Fibroblast of upper back skin (primary cell): ENCODE measurements at regions not wholly inside any gene's neighbourhood (a gene's known extent, or its start where the extent isn't known, plus 50 kb on each side); places are given as distances from the start of the nearest gene placed in this dataset.

Source experiments
- DNase-seq: peaks from one replicate; pipeline ENCODE4 v3.0.0-alpha.2; 2013

DNA sequence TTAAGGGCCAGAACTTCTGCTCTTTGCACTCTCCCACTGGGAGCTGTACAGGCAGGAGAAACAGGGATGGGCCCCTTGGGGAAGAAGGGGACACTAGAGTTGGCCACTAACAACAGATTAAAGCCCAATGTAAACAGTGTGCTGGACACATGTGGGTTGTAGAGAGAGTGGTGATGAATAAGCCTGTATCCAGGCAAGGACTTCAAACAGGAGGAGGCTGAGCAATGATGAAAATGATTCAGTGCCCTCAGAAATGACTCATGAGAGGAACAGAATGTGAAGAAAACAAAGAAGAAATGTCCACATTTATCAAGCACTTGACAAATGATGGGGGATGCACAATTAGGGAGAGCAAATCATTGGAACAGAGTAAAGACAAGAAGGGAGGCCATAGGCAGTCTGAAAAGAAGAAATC, 242.3 kb downstream of the TBX18 start:
- peak; percentile 91 for DNase-seq

GRCh38 chr6:84521511-84521910, 242.9 kb downstream of the TBX18 start:
- peak; percentile 55 for DNase-seq

DNA sequence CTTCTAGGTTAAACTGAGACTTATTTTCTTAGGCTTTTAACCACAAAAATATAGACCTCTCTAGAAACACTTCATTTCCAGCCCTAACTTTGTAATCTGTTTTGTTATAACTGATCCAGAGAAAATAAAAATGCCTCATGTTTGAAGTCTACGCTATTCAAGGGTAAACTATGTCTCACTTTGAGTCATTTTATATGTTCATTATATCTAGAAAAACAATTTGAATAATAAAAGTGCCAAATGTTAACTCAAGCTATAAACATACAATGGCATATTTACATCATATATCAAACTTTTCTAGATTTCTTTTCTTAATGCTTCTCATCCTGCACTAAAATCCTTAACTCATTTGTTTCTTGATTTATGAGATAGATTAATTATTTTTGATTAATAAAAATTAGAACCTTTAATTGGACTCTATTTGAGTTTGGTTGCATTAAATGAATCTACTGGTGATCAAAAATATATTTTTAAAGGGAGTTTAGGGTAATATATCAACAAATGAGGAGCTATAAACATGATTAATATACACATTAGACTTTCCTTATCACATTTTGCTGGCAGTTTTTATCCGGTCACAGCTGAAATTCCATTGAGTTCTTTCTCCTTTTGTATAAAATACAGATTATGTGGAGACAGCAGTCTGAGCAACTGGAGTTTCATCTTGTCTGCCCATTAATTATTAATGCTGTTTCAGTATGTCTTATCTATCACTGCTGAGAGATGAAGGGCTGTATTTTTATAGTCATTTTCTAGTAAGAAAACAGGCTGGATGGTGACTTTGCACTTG, 246.5 kb downstream of the TBX18 start:
- DNase-seq, result no peak

DNA sequence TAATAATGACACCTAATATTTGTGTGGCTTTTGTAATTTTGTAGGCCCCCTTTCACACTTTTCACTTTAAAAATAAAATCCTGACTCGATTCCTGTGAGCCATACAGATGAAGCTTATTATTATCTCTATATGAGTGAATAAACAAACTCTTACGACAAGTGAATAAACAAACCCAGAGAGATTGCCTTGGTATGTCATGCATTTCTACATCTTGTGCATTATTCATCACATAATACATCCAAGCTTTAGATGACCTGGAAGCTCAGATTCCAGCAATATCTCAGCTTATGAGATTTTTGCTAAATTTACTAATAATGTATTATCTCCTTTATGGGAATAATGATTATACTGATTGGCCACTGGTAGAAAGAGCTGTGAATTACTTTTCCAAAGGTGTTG, 248.2 kb downstream of the TBX18 start:
- no peak for DNase-seq

DNA sequence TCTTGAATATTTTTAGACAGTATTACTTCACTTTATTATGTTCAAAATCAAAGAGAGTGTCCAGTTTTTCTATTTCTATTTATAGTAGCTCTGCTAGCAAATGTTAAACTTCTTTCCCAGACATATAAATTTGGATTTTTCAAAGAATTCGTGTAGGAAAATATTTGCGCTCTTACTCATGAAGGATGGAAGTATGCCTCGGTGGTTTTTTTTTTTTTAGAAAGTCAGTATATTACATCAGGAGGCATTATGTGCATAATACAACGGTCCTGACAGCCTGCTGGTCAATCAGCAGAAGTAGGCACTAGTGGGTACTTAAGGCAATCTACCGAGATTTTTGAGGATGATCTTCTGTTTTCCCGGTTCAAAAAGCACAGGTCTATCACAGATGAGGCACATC, 249.3 kb downstream of the TBX18 start:
- DNase-seq, result peak; percentile 59

- DNase-seq, result no peak
Measured at GRCh38 chr6:84514089-84514971, 250.1 kb downstream of the TBX18 start.

DNA sequence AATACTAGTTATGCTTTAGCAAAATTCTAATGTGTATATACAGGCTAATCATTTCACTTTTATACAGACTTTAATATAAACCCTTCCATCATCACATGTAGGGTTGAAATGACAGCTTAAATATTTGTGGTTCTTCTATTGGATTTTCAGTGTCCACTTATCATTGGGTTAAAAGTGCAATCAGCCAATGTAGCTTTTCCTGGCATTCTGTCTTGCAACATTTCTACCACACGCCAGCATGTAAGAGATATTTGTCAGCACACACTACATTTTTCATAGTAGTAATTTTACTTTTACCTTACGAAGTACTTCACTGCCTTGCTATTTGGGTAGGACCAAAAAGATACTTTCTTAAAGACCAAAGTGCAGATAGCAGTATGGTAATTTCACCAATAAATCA, 252.0 kb downstream of the TBX18 start:
- peak; percentile 72 for DNase-seq

GRCh38 chr6:84511929-84512328, 252.5 kb downstream of the TBX18 start:
- DNase-seq, result no peak

GRCh38 chr6:84508981-84509380, 255.4 kb downstream of the TBX18 start:
- peak; percentile 21 for DNase-seq

GRCh38 chr6:84508334-84508733, 256.1 kb downstream of the TBX18 start:
- DNase-seq, result no peak

DNA sequence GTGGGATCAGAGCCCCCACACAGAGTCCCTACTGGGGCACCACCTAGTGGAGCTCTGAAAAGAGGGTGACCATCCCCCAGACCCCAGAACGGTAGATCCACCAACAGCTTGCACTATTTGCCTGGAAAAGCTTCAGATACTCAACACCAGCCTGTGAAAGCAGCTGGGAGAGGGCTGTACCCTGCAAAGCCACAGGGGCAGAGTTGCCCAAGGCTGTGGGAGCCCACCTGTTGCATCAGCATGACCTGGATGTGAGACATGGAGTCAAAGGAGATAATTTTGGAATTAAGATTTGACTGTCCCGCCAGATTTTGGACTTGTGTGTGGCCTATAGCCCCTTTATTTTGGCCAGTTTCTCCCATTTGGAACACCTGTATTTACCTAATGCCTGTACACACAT, 260.4 kb downstream of the TBX18 start:
- DNase-seq, result no peak

DNA sequence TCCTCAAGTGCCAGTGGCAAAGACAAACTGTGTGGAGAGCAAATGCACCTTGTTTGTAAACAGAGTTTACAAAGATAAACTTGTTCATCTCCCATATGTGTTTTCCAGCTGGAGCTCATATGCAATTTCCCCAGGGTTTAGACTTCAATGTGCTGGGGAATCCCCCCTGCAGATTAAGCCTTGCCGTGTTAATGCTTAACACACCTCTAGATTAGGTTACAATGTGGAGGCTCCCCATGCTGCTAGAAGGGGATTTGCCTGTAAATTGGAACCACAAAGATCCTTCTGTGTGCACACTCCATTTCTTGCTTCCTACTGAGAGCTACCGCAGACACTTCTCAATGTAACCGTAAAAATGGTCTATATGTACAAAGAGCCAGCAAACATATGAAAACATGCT, 263.1 kb downstream of the TBX18 start:
- DNase-seq, result no peak

GRCh38 chr6:84500726-84501125, 263.7 kb downstream of the TBX18 start:
- peak; percentile 11 for DNase-seq

DNA sequence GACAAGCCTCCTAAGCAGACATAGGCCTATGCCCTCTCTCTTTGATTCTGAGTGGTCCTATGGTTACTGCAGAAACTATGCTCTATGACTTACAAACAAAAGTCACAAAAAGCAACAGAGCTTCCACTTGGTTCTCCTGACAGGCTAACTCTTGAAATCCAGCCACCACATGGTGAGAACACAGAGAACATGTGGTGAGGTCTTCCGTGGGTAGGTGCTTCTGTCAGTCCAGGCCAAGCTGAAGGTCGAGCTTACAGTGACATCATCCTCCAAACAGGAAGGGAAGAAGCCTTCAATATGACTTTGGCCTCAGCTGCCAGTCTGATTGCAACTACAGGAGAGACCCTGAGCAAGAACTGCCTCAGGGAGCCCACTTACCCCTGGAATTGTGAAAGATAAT, 265.5 kb downstream of the TBX18 start:
- no peak for DNase-seq

DNA sequence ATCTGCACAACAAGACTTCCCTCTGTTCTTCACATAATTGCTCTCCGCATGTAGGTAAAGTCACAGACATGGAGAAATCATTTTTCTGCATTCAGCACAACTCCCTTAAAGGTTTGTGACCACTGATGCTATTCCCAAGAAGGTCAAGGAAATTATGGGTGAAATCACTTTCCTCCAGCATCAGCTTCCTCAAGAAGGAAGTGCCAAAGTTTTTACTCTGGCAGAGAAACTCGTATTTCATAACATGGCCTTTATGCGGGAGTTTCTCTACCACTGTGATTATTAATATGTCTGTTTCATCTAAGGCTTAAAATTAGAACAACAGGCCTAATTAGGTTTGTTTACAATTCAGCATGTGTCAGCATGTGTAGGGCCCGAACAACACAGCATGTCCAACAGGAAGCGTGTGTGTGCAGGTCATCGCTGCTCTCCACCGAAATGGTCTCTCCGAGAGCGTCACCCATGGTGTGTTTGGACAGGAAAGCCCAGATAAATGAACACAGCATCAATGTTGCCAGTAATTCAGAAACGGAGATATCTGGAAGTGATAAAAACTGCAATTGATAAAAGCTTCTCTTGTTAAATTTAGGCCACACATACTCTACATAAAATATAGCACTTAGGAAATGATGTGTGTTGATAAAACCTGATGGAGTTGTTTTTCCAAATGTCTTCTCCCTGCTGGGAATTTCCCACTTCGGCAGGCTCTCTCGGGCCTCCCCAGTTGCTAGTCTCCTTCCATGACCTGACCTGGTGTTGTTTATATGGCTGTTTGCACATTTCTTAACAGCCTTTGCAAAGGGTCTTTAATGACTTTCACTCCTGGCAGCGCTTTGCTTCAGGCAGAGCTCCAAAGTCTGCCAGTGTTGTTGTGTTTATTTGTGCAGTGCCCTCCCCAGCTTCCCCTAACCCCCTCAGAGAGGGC, 265.1 kb upstream of the CEP162 start:
- no peak for DNase-seq

- no peak for DNase-seq
Measured at GRCh38 chr6:84489598-84489997, 262.2 kb upstream of the CEP162 start.

- DNase-seq, result no peak
Measured at GRCh38 chr6:84486526-84486925, 259.1 kb upstream of the CEP162 start.

DNA sequence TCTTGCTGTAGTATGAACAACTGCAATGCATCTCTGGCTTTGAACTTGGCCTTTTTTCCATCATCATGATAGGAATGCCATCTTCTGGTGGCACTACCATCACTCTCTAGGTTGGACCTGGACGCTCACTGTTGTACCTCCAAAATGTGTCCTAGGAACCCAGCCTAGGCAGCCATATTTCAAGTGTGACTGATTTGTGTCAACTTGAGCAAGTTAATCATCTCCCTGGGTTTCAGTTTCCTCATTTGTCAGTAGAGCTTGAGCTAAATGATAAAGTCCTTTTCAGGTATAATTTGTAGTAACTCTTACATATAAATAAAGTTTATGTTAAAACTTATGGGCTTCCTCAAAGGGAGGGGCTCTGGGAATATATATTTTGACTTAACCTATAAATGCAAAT, 241.7 kb upstream of the CEP162 start:
- no peak for DNase-seq

GRCh38 chr6:84467296-84467695, 239.9 kb upstream of the CEP162 start:
- DNase-seq, result no peak

GRCh38 chr6:84466511-84466910, 239.1 kb upstream of the CEP162 start:
- peak; percentile 64 for DNase-seq

DNA sequence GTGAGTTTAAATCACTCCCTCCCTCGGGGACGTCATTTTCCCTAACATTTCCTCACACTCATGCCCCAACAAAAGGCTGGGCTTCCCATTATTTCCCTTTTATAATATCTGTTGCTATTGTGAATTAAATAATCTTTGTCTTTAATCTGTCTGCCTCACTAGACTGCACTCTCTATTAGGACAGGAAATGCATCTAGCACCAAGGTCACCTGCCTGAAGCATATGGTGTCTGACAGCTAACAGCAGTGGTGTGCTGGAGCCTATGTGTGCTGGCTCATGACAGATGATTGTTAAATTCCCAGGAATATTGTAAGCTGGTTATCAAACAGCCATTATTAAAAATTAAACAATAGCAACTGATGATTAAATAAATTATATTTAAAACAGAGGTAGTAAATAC, 237.0 kb upstream of the CEP162 start:
- DNase-seq, result no peak

- peak; percentile 88 for DNase-seq
Measured at GRCh38 chr6:84462698-84463097, 235.3 kb upstream of the CEP162 start.

- DNase-seq, result no peak
Measured at GRCh38 chr6:84461461-84461860, 234.0 kb upstream of the CEP162 start.
